ENCODE measurements at regions not wholly inside any gene's neighbourhood (a gene's known extent, or its start where the extent isn't known, plus 50 kb on each side); places are given as distances from the start of the nearest gene placed in this dataset.

DNA sequence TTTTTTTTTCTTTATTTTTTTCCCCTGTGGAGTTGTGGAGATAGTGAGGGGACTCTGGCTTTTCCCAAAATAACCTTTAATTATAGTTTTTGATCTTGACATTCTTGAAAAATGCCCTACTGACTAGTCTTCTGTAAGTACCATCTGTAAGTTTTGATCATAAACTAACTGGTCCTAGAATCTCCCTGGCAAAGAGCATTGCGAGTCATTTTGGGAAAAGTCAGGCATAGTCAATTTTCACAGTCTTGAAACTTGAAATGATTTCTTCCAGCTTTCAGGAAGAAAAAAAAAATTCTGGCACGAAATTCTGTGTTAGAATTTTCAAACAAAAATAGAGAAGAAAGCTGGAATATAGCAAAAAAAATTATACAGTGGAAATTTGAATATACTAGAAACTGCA lies 181.2 kb upstream of the SNX7 start:
- Histone ChIP-seq H3K27me3 (replicated peaks; ENCODE audit: control insufficient read depth, insufficient read depth, low read length) (no peaks in the 10 kb centered on the region), H3K4me1 (ENCODE audit: control insufficient read depth, insufficient read depth, low read length) (no peaks in the 10 kb centered on the region), H3K4me3 (ENCODE audit: low read length) (no peak overlapping the region), H3K9me3 (ENCODE audit: control insufficient read depth, low read length) (no peaks in the 10 kb centered on the region), H3K36me3 (ENCODE audit: control insufficient read depth, insufficient read depth, low read length, severe bottlenecking) (no peaks in the 10 kb centered on the region), H3K9ac (ENCODE audit: low read length) (no peak overlapping the region)
- peak; percentile 14 for DNase-seq (ENCODE audit: low read depth)

GRCh38 chr1:98478121-98478520 lies 183.4 kb upstream of the SNX7 start:
- DNase-seq (ENCODE audit: low read depth) = no peak
- Histone ChIP-seq H3K9ac (ENCODE audit: low read length) (no peak overlapping the region), H3K27me3 (replicated peaks; ENCODE audit: control insufficient read depth, insufficient read depth, low read length) (no peaks in the 10 kb centered on the region), H3K9me3 (ENCODE audit: control insufficient read depth, low read length) (no peaks in the 10 kb centered on the region), H3K4me1 (ENCODE audit: control insufficient read depth, insufficient read depth, low read length) (no peaks in the 10 kb centered on the region), H3K4me3 (ENCODE audit: low read length) (no peak overlapping the region), H3K36me3 (ENCODE audit: control insufficient read depth, insufficient read depth, low read length, severe bottlenecking) (no peaks in the 10 kb centered on the region)

GRCh38 chr1:98472878-98473277 lies 188.6 kb upstream of the SNX7 start:
- H3K4me3 ChIP-seq (ENCODE audit: low read length) = no peak overlapping the region
- no peaks in the 10 kb centered on the region for H3K9me3 ChIP-seq (ENCODE audit: control insufficient read depth, low read length)
- no peak overlapping the region for H3K9ac ChIP-seq (ENCODE audit: low read length)
- DNase-seq (ENCODE audit: low read depth) = no peak
- H3K4me1 ChIP-seq (ENCODE audit: control insufficient read depth, insufficient read depth, low read length) = peaks cover 1% of the 10 kb centered on the region
- H3K27me3 ChIP-seq (replicated peaks; ENCODE audit: control insufficient read depth, insufficient read depth, low read length) = no peaks in the 10 kb centered on the region
- no peaks in the 10 kb centered on the region for H3K36me3 ChIP-seq (ENCODE audit: control insufficient read depth, insufficient read depth, low read length, severe bottlenecking)

DNA sequence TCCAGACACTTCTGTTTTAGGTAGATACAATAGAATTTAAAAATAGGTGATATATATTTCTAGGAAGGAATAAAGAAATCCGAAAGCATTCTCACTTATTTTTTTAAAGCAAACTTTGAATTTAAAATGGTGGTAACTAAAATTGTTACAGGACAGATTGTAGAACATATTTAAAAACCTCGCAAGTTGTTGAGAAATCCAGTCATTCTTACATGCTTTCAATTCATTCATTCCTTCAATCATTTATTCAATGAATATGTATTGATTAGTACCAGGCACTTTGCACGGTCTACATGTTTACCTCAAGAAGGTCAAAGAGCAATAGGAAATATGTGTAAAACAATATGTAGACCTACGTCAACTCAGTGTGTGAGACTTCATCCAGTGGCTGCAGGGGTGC lies 189.9 kb upstream of the SNX7 start:
- Histone ChIP-seq H3K4me3 (ENCODE audit: low read length) (no peak overlapping the region), H3K27me3 (replicated peaks; ENCODE audit: control insufficient read depth, insufficient read depth, low read length) (no peaks in the 10 kb centered on the region), H3K36me3 (ENCODE audit: control insufficient read depth, insufficient read depth, low read length, severe bottlenecking) (no peaks in the 10 kb centered on the region), H3K9ac (ENCODE audit: low read length) (no peak overlapping the region), H3K9me3 (ENCODE audit: control insufficient read depth, low read length) (no peaks in the 10 kb centered on the region), H3K4me1 (ENCODE audit: control insufficient read depth, insufficient read depth, low read length) (peaks cover 6% of the 10 kb centered on the region)
- DNase-seq (ENCODE audit: low read depth) = no peak

DNA sequence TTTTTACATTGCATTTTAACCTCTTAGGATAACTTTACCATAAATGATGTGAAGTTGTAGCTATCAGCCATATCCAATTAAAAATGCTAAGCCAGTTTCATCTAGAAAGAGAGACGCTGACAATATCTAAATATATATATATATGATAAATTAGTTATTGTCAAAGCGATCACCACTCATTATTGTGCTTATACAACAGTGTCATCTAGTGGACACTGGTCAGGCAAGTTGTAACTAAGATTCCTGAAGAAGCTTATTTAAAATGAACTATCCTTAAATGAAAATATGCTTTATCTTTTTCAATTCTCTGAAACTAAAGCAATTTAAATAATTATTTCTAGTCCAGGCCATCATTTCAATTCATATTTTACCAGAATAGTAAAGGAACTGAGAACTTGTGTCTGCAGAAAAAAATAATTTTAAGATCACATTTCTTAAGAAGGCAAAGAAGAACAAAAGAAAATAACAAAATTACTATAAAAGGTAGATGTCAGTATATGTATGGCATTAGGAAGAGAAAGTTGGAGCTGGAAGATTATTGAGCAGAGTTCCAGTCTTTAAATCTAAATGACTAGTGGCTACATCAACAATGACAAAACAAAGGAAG lies 193.3 kb upstream of the SNX7 start:
- Histone ChIP-seq H3K9ac (ENCODE audit: low read length) (peak overlapping the region; percentile 57), H3K9me3 (ENCODE audit: control insufficient read depth, low read length) (no peaks in the 10 kb centered on the region), H3K4me1 (ENCODE audit: control insufficient read depth, insufficient read depth, low read length) (peaks cover 6% of the 10 kb centered on the region), H3K27me3 (replicated peaks; ENCODE audit: control insufficient read depth, insufficient read depth, low read length) (no peaks in the 10 kb centered on the region), H3K36me3 (ENCODE audit: control insufficient read depth, insufficient read depth, low read length, severe bottlenecking) (no peaks in the 10 kb centered on the region), H3K4me3 (ENCODE audit: low read length) (peak overlapping the region; percentile 36)
- DNase-seq (ENCODE audit: low read depth) = peak; percentile 85

DNA sequence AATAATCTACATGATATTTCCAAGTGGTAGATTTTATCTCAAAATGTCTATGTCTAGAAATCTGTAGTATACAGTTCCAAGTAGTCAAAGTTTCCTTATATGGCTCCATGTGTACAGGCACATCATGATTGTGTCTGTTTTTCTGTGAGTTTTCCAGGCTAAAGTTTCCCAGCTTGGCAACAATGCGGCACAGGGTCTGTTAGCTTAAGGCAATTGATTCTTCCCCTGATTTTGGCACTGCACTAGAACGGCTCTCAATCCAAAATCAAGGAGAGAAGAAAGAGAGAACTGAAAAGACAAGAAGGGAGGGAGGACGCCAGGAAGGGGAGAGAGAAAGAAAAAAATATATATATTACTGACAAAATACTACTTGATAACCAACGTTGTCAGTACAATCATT lies 193.9 kb upstream of the SNX7 start:
- Histone ChIP-seq H3K9ac (ENCODE audit: low read length) (peak overlapping the region; percentile 57), H3K27me3 (replicated peaks; ENCODE audit: control insufficient read depth, insufficient read depth, low read length) (no peaks in the 10 kb centered on the region), H3K4me3 (ENCODE audit: low read length) (peak overlapping the region; percentile 36), H3K9me3 (ENCODE audit: control insufficient read depth, low read length) (no peaks in the 10 kb centered on the region), H3K4me1 (ENCODE audit: control insufficient read depth, insufficient read depth, low read length) (peaks cover 6% of the 10 kb centered on the region), H3K36me3 (ENCODE audit: control insufficient read depth, insufficient read depth, low read length, severe bottlenecking) (no peaks in the 10 kb centered on the region)
- no peak for DNase-seq (ENCODE audit: low read depth)

DNA sequence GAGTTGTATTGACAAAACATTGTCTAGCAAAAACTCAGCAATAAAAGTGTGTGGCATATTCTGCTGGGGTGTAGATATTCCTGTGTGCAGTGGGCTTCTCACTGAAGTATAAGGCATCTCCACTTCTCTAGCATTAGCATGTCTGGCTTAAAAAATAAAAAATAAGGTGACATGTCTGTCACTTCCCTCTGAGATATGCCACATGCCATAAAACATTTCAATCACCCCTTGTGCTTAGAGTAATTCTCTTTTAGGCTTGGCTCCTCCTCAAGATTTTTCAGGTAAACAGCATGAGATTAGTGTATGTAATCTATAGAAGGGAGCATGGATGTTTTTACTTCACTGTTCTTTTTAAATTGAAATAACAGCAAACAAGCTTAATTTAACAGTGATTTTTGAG lies 194.4 kb upstream of the SNX7 start:
- Histone ChIP-seq H3K4me3 (ENCODE audit: low read length) (no peak overlapping the region), H3K9me3 (ENCODE audit: control insufficient read depth, low read length) (no peaks in the 10 kb centered on the region), H3K36me3 (ENCODE audit: control insufficient read depth, insufficient read depth, low read length, severe bottlenecking) (no peaks in the 10 kb centered on the region), H3K9ac (ENCODE audit: low read length) (no peak overlapping the region), H3K27me3 (replicated peaks; ENCODE audit: control insufficient read depth, insufficient read depth, low read length) (no peaks in the 10 kb centered on the region), H3K4me1 (ENCODE audit: control insufficient read depth, insufficient read depth, low read length) (peaks cover 6% of the 10 kb centered on the region)
- no peak for DNase-seq (ENCODE audit: low read depth)

- DNase-seq (ENCODE audit: low read depth) = no peak
- Histone ChIP-seq H3K9ac (ENCODE audit: low read length) (no peak overlapping the region), H3K4me1 (ENCODE audit: control insufficient read depth, insufficient read depth, low read length) (no peaks in the 10 kb centered on the region)
Measured at GRCh38 chr1:98461873-98462385, 199.6 kb upstream of the SNX7 start.

DNA sequence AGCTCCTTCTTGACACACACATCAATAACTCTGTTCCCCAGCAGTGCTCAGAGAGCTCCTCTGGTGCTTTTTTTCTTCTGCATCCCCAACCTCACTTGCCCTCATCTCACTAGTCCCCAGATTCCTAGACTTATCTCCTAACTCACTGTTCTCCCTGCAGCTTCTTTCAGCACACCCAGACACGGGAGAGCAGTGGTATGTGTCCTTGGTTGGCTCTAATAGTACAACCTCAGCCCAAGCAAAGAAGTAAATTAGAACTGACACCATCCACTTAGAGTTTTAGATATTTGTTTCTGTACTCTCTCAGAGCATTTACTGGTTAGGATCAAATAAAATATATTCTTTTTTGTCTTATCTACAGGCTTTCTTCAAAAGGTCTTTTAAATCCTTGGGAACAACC lies 201.4 kb upstream of the SNX7 start:
- no peaks in the 10 kb centered on the region for H3K36me3 ChIP-seq (ENCODE audit: control insufficient read depth, insufficient read depth, low read length, severe bottlenecking)
- H3K4me1 ChIP-seq (ENCODE audit: control insufficient read depth, insufficient read depth, low read length) = no peaks in the 10 kb centered on the region
- no peak overlapping the region for H3K9ac ChIP-seq (ENCODE audit: low read length)
- no peak overlapping the region for H3K4me3 ChIP-seq (ENCODE audit: low read length)
- H3K27me3 ChIP-seq (replicated peaks; ENCODE audit: control insufficient read depth, insufficient read depth, low read length) = no peaks in the 10 kb centered on the region
- no peaks in the 10 kb centered on the region for H3K9me3 ChIP-seq (ENCODE audit: control insufficient read depth, low read length)
- DNase-seq (ENCODE audit: low read depth) = peak; percentile 34

More at GRCh38 chr1:98461873-98462385, 199.6 kb upstream of the SNX7 start:
- Histone ChIP-seq H3K4me3 (ENCODE audit: low read length) (no peak overlapping the region), H3K36me3 (ENCODE audit: control insufficient read depth, insufficient read depth, low read length, severe bottlenecking) (no peaks in the 10 kb centered on the region), H3K27me3 (replicated peaks; ENCODE audit: control insufficient read depth, insufficient read depth, low read length) (no peaks in the 10 kb centered on the region), H3K9me3 (ENCODE audit: control insufficient read depth, low read length) (no peaks in the 10 kb centered on the region)

GRCh38 chr1:98459486-98459870 lies 202.0 kb upstream of the SNX7 start:
- Histone ChIP-seq H3K27me3 (replicated peaks; ENCODE audit: control insufficient read depth, insufficient read depth, low read length) (no peaks in the 10 kb centered on the region), H3K9ac (ENCODE audit: low read length) (no peak overlapping the region), H3K36me3 (ENCODE audit: control insufficient read depth, insufficient read depth, low read length, severe bottlenecking) (no peaks in the 10 kb centered on the region), H3K4me3 (ENCODE audit: low read length) (no peak overlapping the region), H3K4me1 (ENCODE audit: control insufficient read depth, insufficient read depth, low read length) (no peaks in the 10 kb centered on the region), H3K9me3 (ENCODE audit: control insufficient read depth, low read length) (no peaks in the 10 kb centered on the region)
- no peak for DNase-seq (ENCODE audit: low read depth)

GRCh38 chr1:98458511-98459485 lies 202.7 kb upstream of the SNX7 start:
- Histone ChIP-seq H3K27me3 (replicated peaks; ENCODE audit: control insufficient read depth, insufficient read depth, low read length) (no peaks in the 10 kb centered on the region), H3K9ac (ENCODE audit: low read length) (no peak overlapping the region), H3K9me3 (ENCODE audit: control insufficient read depth, low read length) (no peaks in the 10 kb centered on the region), H3K4me1 (ENCODE audit: control insufficient read depth, insufficient read depth, low read length) (no peaks in the 10 kb centered on the region), H3K4me3 (ENCODE audit: low read length) (no peak overlapping the region), H3K36me3 (ENCODE audit: control insufficient read depth, insufficient read depth, low read length, severe bottlenecking) (no peaks in the 10 kb centered on the region)
- no peak for DNase-seq (ENCODE audit: low read depth)
